HG02981 (cell line): ENCODE measurements at regions not wholly inside any gene's neighbourhood (a gene's known extent, or its start where the extent isn't known, plus 50 kb on each side); places are given as distances from the start of the nearest gene placed in this dataset.
"Not testable (repeated sequence)": the region's sequence is repeated elsewhere in the genome, so short reads cannot be mapped to it uniquely, and the experiment has no call there.

Experiments used
- ATAC-seq: cut with Tn5 transposase; IDR thresholded peaks from one replicate; pipeline ENCODE4 v1.9.1; 2021; ENCODE audit warnings: mild to moderate bottlenecking, moderate library complexity; ENCODE audit not compliant: unreplicated experiment

- ATAC-seq: no peak
Measured at GRCh38 chr12:131249246-131250027, 295.7 kb downstream of the ADGRD1 start.

- ATAC-seq: no peak
Measured at GRCh38 chr12:131250028-131250950, 296.6 kb downstream of the ADGRD1 start.

GRCh38 chr12:131250951-131251315, 297.2 kb downstream of the ADGRD1 start:
- ATAC-seq: no peak

- ATAC-seq: no peak
Measured at GRCh38 chr12:131251336-131252101, 297.8 kb downstream of the ADGRD1 start.

GRCh38 chr12:131253376-131254026, 299.8 kb downstream of the ADGRD1 start:
- no peak for ATAC-seq

- no peak for ATAC-seq
Measured at GRCh38 chr12:131254374-131254773, 300.7 kb downstream of the ADGRD1 start.

GRCh38 chr12:131258398-131258797, 304.7 kb downstream of the ADGRD1 start:
- ATAC-seq: no peak

- no peak for ATAC-seq
Measured at GRCh38 chr12:131260251-131260905, 306.7 kb downstream of the ADGRD1 start.

- ATAC-seq: no peak
Measured at GRCh38 chr12:131260954-131261353, 307.2 kb downstream of the ADGRD1 start.

GRCh38 chr12:131261906-131262305, 308.2 kb downstream of the ADGRD1 start:
- ATAC-seq: no peak

- no peak for ATAC-seq
Measured at GRCh38 chr12:131263626-131264025, 309.9 kb downstream of the ADGRD1 start.

GRCh38 chr12:131264635-131265034, 310.9 kb downstream of the ADGRD1 start:
- no peak for ATAC-seq

- ATAC-seq: no peak
Measured at GRCh38 chr12:131266591-131267467, 313.1 kb downstream of the ADGRD1 start.

- ATAC-seq: no peak
Measured at GRCh38 chr12:131267576-131267975, 313.9 kb downstream of the ADGRD1 start.

GRCh38 chr12:131268123-131268522, 314.4 kb downstream of the ADGRD1 start:
- ATAC-seq: not testable (repeated sequence)

- not testable (repeated sequence) for ATAC-seq
Measured at GRCh38 chr12:131268571-131268970, 314.9 kb downstream of the ADGRD1 start.

- ATAC-seq: no peak
Measured at GRCh38 chr12:131269551-131269950, 315.8 kb downstream of the ADGRD1 start.

- ATAC-seq: not testable (repeated sequence)
Measured at GRCh38 chr12:131269977-131270376, 316.3 kb downstream of the ADGRD1 start.

- no peak for ATAC-seq
Measured at GRCh38 chr12:131271724-131272123, 318.0 kb downstream of the ADGRD1 start.
